Trophoblast cell (in vitro differentiated cells and primary cell): ENCODE measurements at regions not wholly inside any gene's neighbourhood (a gene's known extent, or its start where the extent isn't known, plus 50 kb on each side); places are given as distances from the start of the nearest gene placed in this dataset.

Experiments used
- DNase-seq, 2 donors: peaks; one replicate each; pipeline ENCODE4 v3.0.0-alpha.2; 2016
- H2AFZ ChIP-seq: 2 replicates; pipeline ENCODE4 v1.6.1; 2013; ENCODE audit warnings: low read length, moderate library complexity, mild to moderate bottlenecking; ENCODE audit not compliant: insufficient read depth, poor library complexity
- H2AK5ac ChIP-seq: 2 replicates; pipeline ENCODE4 v1.6.1; 2013; ENCODE audit warnings: mild to moderate bottlenecking, low read length
- H2BK120ac ChIP-seq: 2 replicates; pipeline ENCODE4 v1.6.1; 2013; ENCODE audit warnings: low read length, mild to moderate bottlenecking, moderate library complexity; ENCODE audit not compliant: insufficient read depth, poor library complexity
- H2BK12ac ChIP-seq: 2 replicates; pipeline ENCODE4 v1.6.1; 2013; ENCODE audit warnings: mild to moderate bottlenecking, low read length, moderate library complexity
- H2BK5ac ChIP-seq: 2 replicates; pipeline ENCODE4 v1.6.1; 2013; ENCODE audit warnings: low read length, low read depth, moderate library complexity, mild to moderate bottlenecking; ENCODE audit not compliant: poor library complexity
- H3K14ac ChIP-seq: 2 replicates; pipeline ENCODE4 v1.6.1; 2013; ENCODE audit warnings: mild to moderate bottlenecking, low read length
- H3K18ac ChIP-seq: 2 replicates; pipeline ENCODE4 v1.6.1; 2013; ENCODE audit warnings: mild to moderate bottlenecking, low read length
- H3K23ac ChIP-seq: 2 replicates; pipeline ENCODE4 v1.6.1; 2013; ENCODE audit warnings: low read length
- H3K27ac ChIP-seq: 2 replicates; pipeline ENCODE4 v1.5.1; 2013; ENCODE audit warnings: low read depth, mild to moderate bottlenecking, inconsistent platforms, low read length, moderate library complexity
- H3K27me3 ChIP-seq: 2 replicates; pipeline ENCODE4 v1.6.1; 2013; ENCODE audit warnings: inconsistent platforms, mild to moderate bottlenecking, low read length, moderate library complexity; ENCODE audit not compliant: insufficient read depth
- H3K36me3 ChIP-seq, 2 experiments: 1 replicate in 1 of 2; 2 replicates in 1 of 2; pipeline ENCODE4 v1.6.1; 2013; ENCODE audit warnings: low read length in 2 of 2, mild to moderate bottlenecking in 2 of 2, moderate library complexity in 1 of 2; ENCODE audit not compliant: insufficient read depth in 2 of 2, control insufficient read depth in 1 of 2
- H3K4ac ChIP-seq: 2 replicates; pipeline ENCODE4 v1.6.1; 2013; ENCODE audit warnings: low read depth, mild to moderate bottlenecking, low read length, moderate library complexity
- H3K4me1 ChIP-seq, 2 experiments: 1 replicate in 1 of 2; 2 replicates in 1 of 2; pipeline ENCODE4 v1.6.1; 2013; ENCODE audit warnings: low read length in 2 of 2, mild to moderate bottlenecking in 2 of 2, moderate library complexity in 1 of 2; ENCODE audit not compliant: insufficient read depth in 2 of 2, control insufficient read depth in 1 of 2
- H3K4me2 ChIP-seq: 2 replicates; pipeline ENCODE4 v1.6.1; 2013; ENCODE audit warnings: inconsistent platforms, mild to moderate bottlenecking, low read length, moderate library complexity
- H3K4me3 ChIP-seq: 2 replicates; pipeline ENCODE4 v1.5.1; 2013; ENCODE audit warnings: mild to moderate bottlenecking, low read depth, low read length, inconsistent platforms
- H3K79me1 ChIP-seq: one replicate; pipeline ENCODE4 v1.6.1; 2013; ENCODE audit warnings: low read length
- H3K79me2 ChIP-seq: 2 replicates; pipeline ENCODE4 v1.6.1; 2013; ENCODE audit warnings: low read length, mild to moderate bottlenecking; ENCODE audit not compliant: control insufficient read depth, insufficient read depth, poor library complexity
- H3K9ac ChIP-seq: 2 replicates; pipeline ENCODE4 v1.6.1; 2013; ENCODE audit warnings: mild to moderate bottlenecking, low read length
- H3K9me3 ChIP-seq: 2 replicates; pipeline ENCODE4 v1.6.1; 2013; ENCODE audit warnings: low read depth, mild to moderate bottlenecking, control low read depth, inconsistent platforms, low read length; ENCODE audit not compliant: insufficient read depth
- H4K12ac ChIP-seq: 2 replicates; pipeline ENCODE4 v1.6.1; 2013; ENCODE audit warnings: low read depth, mild to moderate bottlenecking, low read length, moderate library complexity
- H4K8ac ChIP-seq: 2 replicates; pipeline ENCODE4 v1.6.1; 2013; ENCODE audit warnings: low read depth, mild to moderate bottlenecking, low read length, moderate library complexity
- H4K91ac ChIP-seq: one replicate; pipeline ENCODE4 v1.6.1; 2013; ENCODE audit warnings: low read depth, mild to moderate bottlenecking, low read length, moderate library complexity
- WGBS: extraction: QIAGEN DNeasy Blood & Tissue Kit; methylation state at CpG from one replicate; pipeline ENCODE4 v1.1.7; 2013; ENCODE audit warnings: missing lambda C conversion rate; ENCODE audit not compliant: insufficient read length, insufficient coverage; ENCODE audit errors: extremely low coverage; 5-methylcytosine and 5-hydroxymethylcytosine counted together

GRCh38 chr2:129681788-129682187 is 297.7 kb upstream of the RAB6C start:
- H3K9ac ChIP-seq, result no peak overlapping the region
- no peak overlapping the region for H4K91ac ChIP-seq
- H2BK12ac ChIP-seq, result no peak overlapping the region
- no peaks in the 10 kb centered on the region for H3K79me1 ChIP-seq
- no peak overlapping the region for H2AK5ac ChIP-seq
- no peaks in the 10 kb centered on the region for H3K9me3 ChIP-seq
- no peak overlapping the region for H3K23ac ChIP-seq
- no peaks in the 10 kb centered on the region for H3K79me2 ChIP-seq
- no peak overlapping the region for H3K4me2 ChIP-seq
- H2BK5ac ChIP-seq, result no peak overlapping the region
- H4K12ac ChIP-seq, result no peak overlapping the region
- no peak overlapping the region for H3K14ac ChIP-seq
- H4K8ac ChIP-seq, result no peak overlapping the region
- H3K27ac ChIP-seq, result no peak overlapping the region
- no peaks in the 10 kb centered on the region for H3K27me3 ChIP-seq
- no peak overlapping the region for H3K4ac ChIP-seq
- no CpG with 5 or more reads among the region's 1 CpG for WGBS
- no peak overlapping the region for H3K18ac ChIP-seq
- no peak overlapping the region for H2BK120ac ChIP-seq
- no peak for DNase-seq
- H3K36me3 ChIP-seq, result no peaks in the 10 kb centered on the region
- H3K4me1 ChIP-seq, result no peaks in the 10 kb centered on the region
- H2AFZ ChIP-seq, result no peak overlapping the region
- no peak overlapping the region for H3K4me3 ChIP-seq

GRCh38 chr2:129689653-129690448 is 289.6 kb upstream of the RAB6C start:
- Histone ChIP-seq H3K27ac (no peak overlapping the region), H2BK5ac (no peak overlapping the region), H3K23ac (no peak overlapping the region), H3K79me1 (no peaks in the 10 kb centered on the region), H4K8ac (no peak overlapping the region), H2BK120ac (no peak overlapping the region), H3K4ac (no peak overlapping the region), H4K12ac (no peak overlapping the region), H3K27me3 (no peaks in the 10 kb centered on the region), H3K4me2 (no peak overlapping the region), H3K18ac (no peak overlapping the region), H2AFZ (no peak overlapping the region), H2BK12ac (no peak overlapping the region), H3K9ac (no peak overlapping the region), H3K9me3 (no peaks in the 10 kb centered on the region), H3K14ac (no peak overlapping the region), H3K4me3 (no peak overlapping the region), H3K79me2 (no peaks in the 10 kb centered on the region), H3K4me1 (no peaks in the 10 kb centered on the region), H3K36me3 (no peaks in the 10 kb centered on the region), H2AK5ac (no peak overlapping the region), H4K91ac (no peak overlapping the region)
- no CpG with 5 or more reads among the region's 4 CpGs for WGBS
- no peak for DNase-seq

GRCh38 chr2:129695496-129695895 is 284.0 kb upstream of the RAB6C start:
- H4K12ac ChIP-seq, result no peak overlapping the region
- H3K14ac ChIP-seq, result no peak overlapping the region
- no peak overlapping the region for H3K4ac ChIP-seq
- H2BK5ac ChIP-seq, result no peak overlapping the region
- H2BK12ac ChIP-seq, result no peak overlapping the region
- DNase-seq, result no peak
- no CpG with 5 or more reads among the region's 3 CpGs for WGBS
- no peaks in the 10 kb centered on the region for H3K9me3 ChIP-seq
- no peak overlapping the region for H2AFZ ChIP-seq
- H3K27me3 ChIP-seq, result no peaks in the 10 kb centered on the region
- no peak overlapping the region for H3K4me2 ChIP-seq
- H3K79me1 ChIP-seq, result no peaks in the 10 kb centered on the region
- no peaks in the 10 kb centered on the region for H3K36me3 ChIP-seq
- no peak overlapping the region for H3K4me3 ChIP-seq
- H3K23ac ChIP-seq, result no peak overlapping the region
- H4K8ac ChIP-seq, result no peak overlapping the region
- H2BK120ac ChIP-seq, result no peak overlapping the region
- H3K18ac ChIP-seq, result no peak overlapping the region
- H3K79me2 ChIP-seq, result no peaks in the 10 kb centered on the region
- H4K91ac ChIP-seq, result no peak overlapping the region
- no peak overlapping the region for H2AK5ac ChIP-seq
- no peaks in the 10 kb centered on the region for H3K4me1 ChIP-seq
- H3K27ac ChIP-seq, result no peak overlapping the region
- no peak overlapping the region for H3K9ac ChIP-seq

- no CpG with 5 or more reads among the region's 3 CpGs for WGBS
These were observed 280.9 kb upstream of the RAB6C start for GRCh38 chr2:129698593-129698992.

More at GRCh38 chr2:129698593-129698992, 280.9 kb upstream of the RAB6C start:
- Histone ChIP-seq H4K91ac (no peak overlapping the region), H2BK12ac (no peak overlapping the region), H4K12ac (no peak overlapping the region), H3K4me3 (no peak overlapping the region), H3K4ac (no peak overlapping the region), H3K79me2 (no peaks in the 10 kb centered on the region), H4K8ac (no peak overlapping the region), H2BK5ac (no peak overlapping the region), H3K79me1 (no peaks in the 10 kb centered on the region), H2AFZ (no peak overlapping the region), H3K23ac (no peak overlapping the region), H3K4me1 (no peaks in the 10 kb centered on the region), H3K14ac (no peak overlapping the region), H3K36me3 (no peaks in the 10 kb centered on the region), H2BK120ac (no peak overlapping the region), H3K4me2 (no peak overlapping the region), H2AK5ac (no peak overlapping the region), H3K9ac (no peak overlapping the region), H3K18ac (no peak overlapping the region), H3K27me3 (no peaks in the 10 kb centered on the region), H3K27ac (no peak overlapping the region), H3K9me3 (no peaks in the 10 kb centered on the region)
- DNase-seq, result no peak
